Mesothelial cell of epicardium (in vitro differentiated cells): ENCODE measurements at regions not wholly inside any gene's neighbourhood (a gene's known extent, or its start where the extent isn't known, plus 50 kb on each side); places are given as distances from the start of the nearest gene placed in this dataset.

Experiments
- DNase-seq, 2 experiments: peaks; one replicate each; pipeline ENCODE4 v3.0.0; 2021; ENCODE audit warnings: low spot score in 2 of 2; ENCODE audit not compliant: unreplicated experiment in 2 of 2
- H3K27ac Mint-ChIP-seq: 2 replicates; pipeline ENCODE4 v1.8.0; 2021; ENCODE audit warnings: mixed read lengths
- H3K27me3 Mint-ChIP-seq: 2 replicates; pipeline ENCODE4 v1.8.0; 2021; ENCODE audit warnings: low read depth, mixed read lengths
- H3K36me3 Mint-ChIP-seq: 2 replicates; pipeline ENCODE4 v1.8.0; 2021; ENCODE audit warnings: mixed read lengths
- H3K4me1 Mint-ChIP-seq: 2 replicates; pipeline ENCODE4 v1.8.0; 2021; ENCODE audit warnings: mixed read lengths
- H3K4me3 Mint-ChIP-seq: 2 replicates; pipeline ENCODE4 v1.8.0; 2021; ENCODE audit warnings: mild to moderate bottlenecking, moderate library complexity, mixed read lengths
- H3K9me3 Mint-ChIP-seq: 2 replicates; pipeline ENCODE4 v1.8.0; 2021; ENCODE audit warnings: mixed read lengths
- TF ChIP-seq, protein P1 (sequence below): fragments of 200-600 bp; sonication (generic); IDR thresholded peaks from one replicate; pipeline ENCODE4 v1.5.0; 2021; ENCODE audit warnings: antibody characterized with exemption; ENCODE audit not compliant: unreplicated experiment

- Mint-ChIP-seq H3K9me3 (peaks cover 14% of the 10 kb centered on the region), H3K27ac (no peak overlapping the region), H3K36me3 (no peaks in the 10 kb centered on the region), H3K4me1 (no peaks in the 10 kb centered on the region), H3K27me3 (no peaks in the 10 kb centered on the region), H3K4me3 (no peak overlapping the region)
- TF ChIP-seq, protein P1, sequence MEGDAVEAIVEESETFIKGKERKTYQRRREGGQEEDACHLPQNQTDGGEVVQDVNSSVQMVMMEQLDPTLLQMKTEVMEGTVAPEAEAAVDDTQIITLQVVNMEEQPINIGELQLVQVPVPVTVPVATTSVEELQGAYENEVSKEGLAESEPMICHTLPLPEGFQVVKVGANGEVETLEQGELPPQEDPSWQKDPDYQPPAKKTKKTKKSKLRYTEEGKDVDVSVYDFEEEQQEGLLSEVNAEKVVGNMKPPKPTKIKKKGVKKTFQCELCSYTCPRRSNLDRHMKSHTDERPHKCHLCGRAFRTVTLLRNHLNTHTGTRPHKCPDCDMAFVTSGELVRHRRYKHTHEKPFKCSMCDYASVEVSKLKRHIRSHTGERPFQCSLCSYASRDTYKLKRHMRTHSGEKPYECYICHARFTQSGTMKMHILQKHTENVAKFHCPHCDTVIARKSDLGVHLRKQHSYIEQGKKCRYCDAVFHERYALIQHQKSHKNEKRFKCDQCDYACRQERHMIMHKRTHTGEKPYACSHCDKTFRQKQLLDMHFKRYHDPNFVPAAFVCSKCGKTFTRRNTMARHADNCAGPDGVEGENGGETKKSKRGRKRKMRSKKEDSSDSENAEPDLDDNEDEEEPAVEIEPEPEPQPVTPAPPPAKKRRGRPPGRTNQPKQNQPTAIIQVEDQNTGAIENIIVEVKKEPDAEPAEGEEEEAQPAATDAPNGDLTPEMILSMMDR = no peak
- no peak for DNase-seq
These were observed 1668.3 kb downstream of the PLA2G4A start for GRCh38 chr1:188497020-188497419.

DNA sequence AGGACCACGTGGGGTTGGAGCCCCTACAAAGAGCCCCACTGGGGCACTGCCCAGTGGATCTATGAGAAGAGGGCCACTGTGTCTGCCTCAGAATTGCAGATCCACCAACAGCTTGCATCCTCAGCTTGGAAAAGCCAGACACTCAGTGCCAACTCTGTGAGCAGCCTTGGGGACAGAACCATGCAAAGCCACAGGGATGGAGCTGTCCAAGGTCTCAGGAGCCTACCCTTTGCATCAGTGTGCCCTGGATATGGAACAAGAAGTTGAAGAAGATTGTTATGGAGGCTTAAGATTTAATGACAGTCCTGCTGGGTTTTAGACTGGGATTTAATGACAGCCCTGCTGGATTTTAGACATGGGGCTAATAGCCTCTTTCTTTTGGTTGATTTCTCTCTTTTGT is 1670.9 kb downstream of the PLA2G4A start:
- Mint-ChIP-seq H3K4me1 (no peaks in the 10 kb centered on the region), H3K27ac (no peak overlapping the region), H3K27me3 (no peaks in the 10 kb centered on the region), H3K9me3 (peaks cover 14% of the 10 kb centered on the region), H3K36me3 (no peaks in the 10 kb centered on the region), H3K4me3 (no peak overlapping the region)
- TF ChIP-seq, protein P1 = no peak
- no peak for DNase-seq

- TF ChIP-seq, protein P1 = no peak
- Mint-ChIP-seq H3K4me3 (no peak overlapping the region), H3K9me3 (no peaks in the 10 kb centered on the region), H3K27ac (no peak overlapping the region), H3K4me1 (no peaks in the 10 kb centered on the region), H3K36me3 (no peaks in the 10 kb centered on the region), H3K27me3 (no peaks in the 10 kb centered on the region)
- no peak for DNase-seq
These were observed 1686.2 kb downstream of the PLA2G4A start for GRCh38 chr1:188514917-188515316.

- H3K9me3 Mint-ChIP-seq = no peaks in the 10 kb centered on the region
- TF ChIP-seq, protein P1 = no peak
- H3K4me3 Mint-ChIP-seq = no peak overlapping the region
- no peaks in the 10 kb centered on the region for H3K27me3 Mint-ChIP-seq
- H3K27ac Mint-ChIP-seq = no peak overlapping the region
- H3K4me1 Mint-ChIP-seq = no peaks in the 10 kb centered on the region
- no peaks in the 10 kb centered on the region for H3K36me3 Mint-ChIP-seq
- DNase-seq = no peak
These were observed 1688.4 kb downstream of the PLA2G4A start for GRCh38 chr1:188517139-188517538.

DNA sequence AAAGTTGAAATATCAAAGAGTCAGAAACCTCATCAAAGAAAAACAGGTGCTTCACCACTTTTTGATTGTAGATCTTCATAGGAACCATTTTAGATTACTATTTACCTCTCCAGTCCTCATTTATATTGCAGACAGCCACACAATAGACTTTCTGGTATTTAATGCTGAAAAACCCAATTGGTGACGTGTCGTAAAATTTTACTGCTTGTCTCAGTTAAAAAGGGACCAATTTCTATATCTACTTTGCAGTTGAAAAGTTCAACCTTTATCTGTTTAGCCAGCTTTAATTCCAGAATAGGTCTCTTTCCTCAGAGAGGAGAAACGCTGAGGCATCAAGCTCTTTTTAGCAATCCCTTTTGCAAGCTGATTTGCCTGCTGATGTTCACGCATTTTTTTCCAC is 1722.4 kb downstream of the PLA2G4A start:
- Mint-ChIP-seq H3K4me3 (no peak overlapping the region), H3K4me1 (peaks cover 6% of the 10 kb centered on the region), H3K27me3 (no peaks in the 10 kb centered on the region), H3K27ac (no peak overlapping the region), H3K36me3 (no peaks in the 10 kb centered on the region), H3K9me3 (peaks cover 8% of the 10 kb centered on the region)
- TF ChIP-seq, protein P1 = no peak
- no peak for DNase-seq

- no peaks in the 10 kb centered on the region for H3K36me3 Mint-ChIP-seq
- no peaks in the 10 kb centered on the region for H3K4me1 Mint-ChIP-seq
- H3K27ac Mint-ChIP-seq = no peak overlapping the region
- TF ChIP-seq, protein P1 = no peak
- H3K27me3 Mint-ChIP-seq = no peaks in the 10 kb centered on the region
- DNase-seq = no peak
- no peak overlapping the region for H3K4me3 Mint-ChIP-seq
- no peaks in the 10 kb centered on the region for H3K9me3 Mint-ChIP-seq
These were observed 1728.3 kb downstream of the PLA2G4A start for GRCh38 chr1:188557053-188557452.
